ENCODE measurements at regions not wholly inside any gene's neighbourhood (a gene's known extent, or its start where the extent isn't known, plus 50 kb on each side); places are given as distances from the start of the nearest gene placed in this dataset.

DNA sequence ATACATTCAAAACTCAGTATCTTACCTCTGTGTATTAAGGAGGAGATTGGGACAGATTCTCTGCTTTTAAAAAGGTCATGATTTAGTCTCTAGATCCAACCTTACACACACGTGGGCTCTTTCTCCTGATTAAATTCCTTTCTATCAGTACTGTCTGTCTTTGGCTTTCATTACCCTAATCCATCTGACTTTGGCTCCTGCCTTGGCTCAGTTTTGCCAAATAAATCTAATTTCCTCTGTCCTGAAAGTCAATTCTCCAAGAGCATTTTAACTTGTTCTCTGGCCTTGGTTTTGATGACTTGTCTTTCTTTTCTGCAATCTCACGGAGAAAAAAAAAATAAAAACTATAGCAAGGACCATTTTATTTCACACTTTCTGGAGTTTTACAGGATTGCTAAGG is 176.6 kb upstream of the PDGFD start:
- Histone ChIP-seq H3K9me1 (ENCODE audit: control insufficient read depth, insufficient read depth, low read length) (no peaks in the 10 kb centered on the region), H3K9ac (ENCODE audit: insufficient read depth in 1 of 2, low read depth in 2 of 2, low read length in 2 of 2) (no peak overlapping the region), H4K20me1 (replicated peaks; ENCODE audit: control insufficient read depth, insufficient read depth, low read length) (no peaks in the 10 kb centered on the region), H2AFZ (ENCODE audit: low read depth, low read length) (no peak overlapping the region), H3K4me2 (ENCODE audit: insufficient read depth, low read length) (no peak overlapping the region), H3K79me2 (ENCODE audit: control insufficient read depth, insufficient read depth, low read length) (no peaks in the 10 kb centered on the region), H3K9me3 (replicated peaks; ENCODE audit: control insufficient read depth, insufficient read depth, low read depth, low read length) (no peaks in the 10 kb centered on the region), H3K27me3 (ENCODE audit: control insufficient read depth in 2 of 2, insufficient read depth in 2 of 2, low read length in 2 of 2) (no peaks in the 10 kb centered on the region), H3K4me3 (no peak overlapping the region), H3K36me3 (ENCODE audit: control insufficient read depth, insufficient read depth, low read length) (no peaks in the 10 kb centered on the region), H3K27ac (ENCODE audit: extremely low read depth, low read depth, low read length) (no peak overlapping the region), H3K4me1 (replicated peaks in 1 of 2; ENCODE audit: control insufficient read depth in 2 of 2, insufficient read depth in 2 of 2, low read length in 2 of 2) (no peaks in the 10 kb centered on the region)
- FAIRE-seq (no peak), DNase-seq (ENCODE audit: extremely low read depth in 1 of 4, low spot score in 3 of 4) (no peak), ATAC-seq (no peak)
- intact Hi-C loops (cut with micrococcal nuclease) (no loop called here), in situ Hi-C loops (cut with MboI) (no loop called here)
- no TSS peak for BruUV-seq (replicated peaks)
- CTCF ChIA-PET (ENCODE audit: low intra/inter-chr PET ratio), result no interaction called here
- 0% methylated on average over 2 of the region's 2 CpGs for WGBS (ENCODE audit: insufficient coverage, low coverage, missing lambda C conversion rate)
- POLR2A ChIA-PET, result no interaction called here
- TF ChIP-seq ZNF583 (CRISPR knock-in tag; IDR thresholded peaks at IDR 0.05), result no peak
- no peak for TF ChIP-seq MBD2 (IDR thresholded peaks at IDR 0.05; ENCODE audit: borderline replicate concordance, low read depth)
- no peak for TF ChIP-seq HSF4 (CRISPR knock-in tag; IDR thresholded peaks at IDR 0.05; ENCODE audit: borderline replicate concordance)
- no peak for TF ChIP-seq RREB1 (CRISPR knock-in tag; IDR thresholded peaks at IDR 0.05)
- TF ChIP-seq, protein P1, sequence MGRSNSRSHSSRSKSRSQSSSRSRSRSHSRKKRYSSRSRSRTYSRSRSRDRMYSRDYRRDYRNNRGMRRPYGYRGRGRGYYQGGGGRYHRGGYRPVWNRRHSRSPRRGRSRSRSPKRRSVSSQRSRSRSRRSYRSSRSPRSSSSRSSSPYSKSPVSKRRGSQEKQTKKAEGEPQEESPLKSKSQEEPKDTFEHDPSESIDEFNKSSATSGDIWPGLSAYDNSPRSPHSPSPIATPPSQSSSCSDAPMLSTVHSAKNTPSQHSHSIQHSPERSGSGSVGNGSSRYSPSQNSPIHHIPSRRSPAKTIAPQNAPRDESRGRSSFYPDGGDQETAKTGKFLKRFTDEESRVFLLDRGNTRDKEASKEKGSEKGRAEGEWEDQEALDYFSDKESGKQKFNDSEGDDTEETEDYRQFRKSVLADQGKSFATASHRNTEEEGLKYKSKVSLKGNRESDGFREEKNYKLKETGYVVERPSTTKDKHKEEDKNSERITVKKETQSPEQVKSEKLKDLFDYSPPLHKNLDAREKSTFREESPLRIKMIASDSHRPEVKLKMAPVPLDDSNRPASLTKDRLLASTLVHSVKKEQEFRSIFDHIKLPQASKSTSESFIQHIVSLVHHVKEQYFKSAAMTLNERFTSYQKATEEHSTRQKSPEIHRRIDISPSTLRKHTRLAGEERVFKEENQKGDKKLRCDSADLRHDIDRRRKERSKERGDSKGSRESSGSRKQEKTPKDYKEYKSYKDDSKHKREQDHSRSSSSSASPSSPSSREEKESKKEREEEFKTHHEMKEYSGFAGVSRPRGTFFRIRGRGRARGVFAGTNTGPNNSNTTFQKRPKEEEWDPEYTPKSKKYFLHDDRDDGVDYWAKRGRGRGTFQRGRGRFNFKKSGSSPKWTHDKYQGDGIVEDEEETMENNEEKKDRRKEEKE (IDR thresholded peaks at IDR 0.05; ENCODE audit: borderline replicate concordance in 1 of 2, control insufficient read depth in 1 of 2, low read depth in 2 of 2, low read length in 1 of 2), result no peak

Data from K562 (cell line).